Liver (tissue), 3 donors: ENCODE measurements at regions not wholly inside any gene's neighbourhood (a gene's known extent, or its start where the extent isn't known, plus 50 kb on each side); places are given as distances from the start of the nearest gene placed in this dataset.

Experiments
- EGR1 ChIP-seq, 2 donors: IDR thresholded peaks; 2 replicates each; pipeline ENCODE4 v1.6.1; 2016 to 2018; ENCODE audit warnings: antibody characterized with exemption in 2 of 2, low read depth in 2 of 2
- RAD21 ChIP-seq, 2 donors: IDR thresholded peaks; 2 replicates each; pipeline ENCODE4 v1.6.1; 2016; ENCODE audit warnings: antibody characterized with exemption in 2 of 2, mild to moderate bottlenecking in 2 of 2
- RXRA ChIP-seq, 2 donors: IDR thresholded peaks; 2 replicates each; pipeline ENCODE4 v1.6.1; 2017 to 2018; ENCODE audit warnings: antibody characterized with exemption in 2 of 2, mild to moderate bottlenecking in 1 of 2
- TF ChIP-seq, protein P1 (sequence below): fragments of 150-350 bp; IDR thresholded peaks from 2 replicates; pipeline ENCODE4 v1.5.1; 2017; ENCODE audit warnings: improper control_type of control experiment, low read depth, low read length; ENCODE audit not compliant: missing input control
- TF ChIP-seq, protein P2 (sequence below): IDR thresholded peaks from 2 replicates; pipeline ENCODE4 v1.6.1; 2016; ENCODE audit warnings: antibody characterized with exemption
- TF ChIP-seq, protein P3 (sequence below): IDR thresholded peaks from 2 replicates; pipeline ENCODE4 v1.6.1; 2016; ENCODE audit warnings: antibody characterized with exemption
- TF ChIP-seq, protein P4 (sequence below): IDR thresholded peaks from 2 replicates; pipeline ENCODE4 v1.6.1; 2016; ENCODE audit warnings: antibody characterized with exemption
- donor health status: healthy.
- donor health status: healthy.

DNA sequence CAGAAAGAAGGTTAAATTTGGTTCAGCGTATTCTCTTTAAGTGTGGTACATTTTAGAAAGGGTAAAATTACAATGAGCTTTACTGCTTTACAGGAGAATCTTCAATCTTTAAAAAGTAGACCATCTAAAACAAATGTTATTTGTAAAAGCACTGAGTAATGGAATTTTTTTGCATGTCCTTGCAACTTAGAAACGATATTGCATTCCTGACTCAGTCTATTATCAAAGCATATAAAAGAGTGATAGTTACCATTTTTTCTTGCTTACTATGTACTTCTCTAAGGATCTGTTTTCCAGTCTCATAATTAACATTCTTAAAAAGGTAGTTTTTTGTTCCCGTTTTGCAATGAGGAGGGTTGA, 55.5 kb upstream of the TNFAIP8 start:
- TF ChIP-seq, protein P1, sequence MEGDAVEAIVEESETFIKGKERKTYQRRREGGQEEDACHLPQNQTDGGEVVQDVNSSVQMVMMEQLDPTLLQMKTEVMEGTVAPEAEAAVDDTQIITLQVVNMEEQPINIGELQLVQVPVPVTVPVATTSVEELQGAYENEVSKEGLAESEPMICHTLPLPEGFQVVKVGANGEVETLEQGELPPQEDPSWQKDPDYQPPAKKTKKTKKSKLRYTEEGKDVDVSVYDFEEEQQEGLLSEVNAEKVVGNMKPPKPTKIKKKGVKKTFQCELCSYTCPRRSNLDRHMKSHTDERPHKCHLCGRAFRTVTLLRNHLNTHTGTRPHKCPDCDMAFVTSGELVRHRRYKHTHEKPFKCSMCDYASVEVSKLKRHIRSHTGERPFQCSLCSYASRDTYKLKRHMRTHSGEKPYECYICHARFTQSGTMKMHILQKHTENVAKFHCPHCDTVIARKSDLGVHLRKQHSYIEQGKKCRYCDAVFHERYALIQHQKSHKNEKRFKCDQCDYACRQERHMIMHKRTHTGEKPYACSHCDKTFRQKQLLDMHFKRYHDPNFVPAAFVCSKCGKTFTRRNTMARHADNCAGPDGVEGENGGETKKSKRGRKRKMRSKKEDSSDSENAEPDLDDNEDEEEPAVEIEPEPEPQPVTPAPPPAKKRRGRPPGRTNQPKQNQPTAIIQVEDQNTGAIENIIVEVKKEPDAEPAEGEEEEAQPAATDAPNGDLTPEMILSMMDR = no peak
- no peak for TF ChIP-seq EGR1 (IDR thresholded peaks at IDR 0.05; ENCODE audit: low read depth in 2 of 2)
- TF ChIP-seq RXRA (IDR thresholded peaks at IDR 0.05) = no peak
- TF ChIP-seq, protein P2, sequence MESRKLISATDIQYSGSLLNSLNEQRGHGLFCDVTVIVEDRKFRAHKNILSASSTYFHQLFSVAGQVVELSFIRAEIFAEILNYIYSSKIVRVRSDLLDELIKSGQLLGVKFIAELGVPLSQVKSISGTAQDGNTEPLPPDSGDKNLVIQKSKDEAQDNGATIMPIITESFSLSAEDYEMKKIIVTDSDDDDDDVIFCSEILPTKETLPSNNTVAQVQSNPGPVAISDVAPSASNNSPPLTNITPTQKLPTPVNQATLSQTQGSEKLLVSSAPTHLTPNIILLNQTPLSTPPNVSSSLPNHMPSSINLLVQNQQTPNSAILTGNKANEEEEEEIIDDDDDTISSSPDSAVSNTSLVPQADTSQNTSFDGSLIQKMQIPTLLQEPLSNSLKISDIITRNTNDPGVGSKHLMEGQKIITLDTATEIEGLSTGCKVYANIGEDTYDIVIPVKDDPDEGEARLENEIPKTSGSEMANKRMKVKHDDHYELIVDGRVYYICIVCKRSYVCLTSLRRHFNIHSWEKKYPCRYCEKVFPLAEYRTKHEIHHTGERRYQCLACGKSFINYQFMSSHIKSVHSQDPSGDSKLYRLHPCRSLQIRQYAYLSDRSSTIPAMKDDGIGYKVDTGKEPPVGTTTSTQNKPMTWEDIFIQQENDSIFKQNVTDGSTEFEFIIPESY = no peak
- TF ChIP-seq, protein P3, sequence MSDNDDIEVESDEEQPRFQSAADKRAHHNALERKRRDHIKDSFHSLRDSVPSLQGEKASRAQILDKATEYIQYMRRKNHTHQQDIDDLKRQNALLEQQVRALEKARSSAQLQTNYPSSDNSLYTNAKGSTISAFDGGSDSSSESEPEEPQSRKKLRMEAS = no peak
- TF ChIP-seq, protein P4, sequence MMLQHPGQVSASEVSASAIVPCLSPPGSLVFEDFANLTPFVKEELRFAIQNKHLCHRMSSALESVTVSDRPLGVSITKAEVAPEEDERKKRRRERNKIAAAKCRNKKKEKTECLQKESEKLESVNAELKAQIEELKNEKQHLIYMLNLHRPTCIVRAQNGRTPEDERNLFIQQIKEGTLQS = no peak
- TF ChIP-seq RAD21 (IDR thresholded peaks at IDR 0.05) = no peak
